ENCODE measurements at regions not wholly inside any gene's neighbourhood (a gene's known extent, or its start where the extent isn't known, plus 50 kb on each side); places are given as distances from the start of the nearest gene placed in this dataset.

DNA sequence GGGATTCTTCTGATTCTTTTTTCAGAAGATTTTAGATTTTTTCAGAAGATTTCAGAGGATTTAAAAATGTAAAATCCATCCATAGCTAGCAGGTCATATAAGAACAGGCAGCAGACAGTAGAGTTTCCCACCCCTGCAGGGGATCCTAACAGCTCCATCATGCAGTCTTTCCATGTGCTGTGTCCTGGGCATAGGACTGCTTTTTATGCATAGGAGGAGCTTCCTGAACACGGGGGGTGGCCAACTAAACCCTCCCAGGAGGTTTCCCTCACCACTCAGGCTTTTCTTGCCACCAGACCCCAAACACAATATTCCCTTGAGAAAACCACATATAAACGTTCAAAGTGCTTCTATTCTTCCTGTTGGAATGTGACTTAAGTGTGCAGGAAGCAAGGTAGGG lies 90.1 kb upstream of the TNR start:
- intact Hi-C loops (cut with micrococcal nuclease; ENCODE audit: unreplicated experiment) = no loop called here
- POLR2A ChIA-PET (ENCODE audit: low non-redundant PET) = no interaction called here
- Histone ChIP-seq H3K27me3 (replicated peaks; ENCODE audit: insufficient read depth, low read depth, low read length, poor library complexity) (no peaks in the 10 kb centered on the region), H3K4me1 (ENCODE audit: insufficient read depth, low read length, poor library complexity, severe bottlenecking) (no peaks in the 10 kb centered on the region), H3K9me3 (ENCODE audit: low read depth, low read length, poor library complexity, severe bottlenecking) (no peaks in the 10 kb centered on the region), H3K27ac (ENCODE audit: low read depth, low read length, poor library complexity, severe bottlenecking) (no peak overlapping the region), H3K4me3 (ENCODE audit: low read depth, low read length, poor library complexity, severe bottlenecking) (no peak overlapping the region), H3K36me3 (ENCODE audit: insufficient read depth, low read length, poor library complexity, severe bottlenecking) (no peaks in the 10 kb centered on the region)
- CTCF ChIA-PET = no interaction called here
- TF ChIP-seq, protein P1, sequence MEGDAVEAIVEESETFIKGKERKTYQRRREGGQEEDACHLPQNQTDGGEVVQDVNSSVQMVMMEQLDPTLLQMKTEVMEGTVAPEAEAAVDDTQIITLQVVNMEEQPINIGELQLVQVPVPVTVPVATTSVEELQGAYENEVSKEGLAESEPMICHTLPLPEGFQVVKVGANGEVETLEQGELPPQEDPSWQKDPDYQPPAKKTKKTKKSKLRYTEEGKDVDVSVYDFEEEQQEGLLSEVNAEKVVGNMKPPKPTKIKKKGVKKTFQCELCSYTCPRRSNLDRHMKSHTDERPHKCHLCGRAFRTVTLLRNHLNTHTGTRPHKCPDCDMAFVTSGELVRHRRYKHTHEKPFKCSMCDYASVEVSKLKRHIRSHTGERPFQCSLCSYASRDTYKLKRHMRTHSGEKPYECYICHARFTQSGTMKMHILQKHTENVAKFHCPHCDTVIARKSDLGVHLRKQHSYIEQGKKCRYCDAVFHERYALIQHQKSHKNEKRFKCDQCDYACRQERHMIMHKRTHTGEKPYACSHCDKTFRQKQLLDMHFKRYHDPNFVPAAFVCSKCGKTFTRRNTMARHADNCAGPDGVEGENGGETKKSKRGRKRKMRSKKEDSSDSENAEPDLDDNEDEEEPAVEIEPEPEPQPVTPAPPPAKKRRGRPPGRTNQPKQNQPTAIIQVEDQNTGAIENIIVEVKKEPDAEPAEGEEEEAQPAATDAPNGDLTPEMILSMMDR (conservative IDR thresholded peaks at IDR 0.05; ENCODE audit: low read depth, low read length) = no peak
- TF ChIP-seq EZH2 (IDR thresholded peaks at IDR 0.05; ENCODE audit: borderline replicate concordance, low read depth, low read length, poor library complexity, severe bottlenecking) = no peak
- DNase-seq (ENCODE audit: low spot score) = peak; percentile 34
- BruUV-seq (replicated peaks) = no TSS peak

GRCh38 chr1:175830500-175830899 lies 87.1 kb upstream of the TNR start:
- Histone ChIP-seq H3K4me1 (ENCODE audit: insufficient read depth, low read length, poor library complexity, severe bottlenecking) (no peaks in the 10 kb centered on the region), H3K36me3 (ENCODE audit: insufficient read depth, low read length, poor library complexity, severe bottlenecking) (no peaks in the 10 kb centered on the region), H3K27ac (ENCODE audit: low read depth, low read length, poor library complexity, severe bottlenecking) (no peak overlapping the region), H3K27me3 (replicated peaks; ENCODE audit: insufficient read depth, low read depth, low read length, poor library complexity) (no peaks in the 10 kb centered on the region), H3K4me3 (ENCODE audit: low read depth, low read length, poor library complexity, severe bottlenecking) (no peak overlapping the region), H3K9me3 (ENCODE audit: low read depth, low read length, poor library complexity, severe bottlenecking) (no peaks in the 10 kb centered on the region)
- intact Hi-C loops (cut with micrococcal nuclease; ENCODE audit: unreplicated experiment) = no loop called here
- TF ChIP-seq, protein P1 (conservative IDR thresholded peaks at IDR 0.05; ENCODE audit: low read depth, low read length) = no peak
- TF ChIP-seq EZH2 (IDR thresholded peaks at IDR 0.05; ENCODE audit: borderline replicate concordance, low read depth, low read length, poor library complexity, severe bottlenecking) = no peak
- ChIA-PET POLR2A (ENCODE audit: low non-redundant PET) (no interaction called here), CTCF (no interaction called here)
- no TSS peak for BruUV-seq (replicated peaks)
- no peak for DNase-seq (ENCODE audit: low spot score)

DNA sequence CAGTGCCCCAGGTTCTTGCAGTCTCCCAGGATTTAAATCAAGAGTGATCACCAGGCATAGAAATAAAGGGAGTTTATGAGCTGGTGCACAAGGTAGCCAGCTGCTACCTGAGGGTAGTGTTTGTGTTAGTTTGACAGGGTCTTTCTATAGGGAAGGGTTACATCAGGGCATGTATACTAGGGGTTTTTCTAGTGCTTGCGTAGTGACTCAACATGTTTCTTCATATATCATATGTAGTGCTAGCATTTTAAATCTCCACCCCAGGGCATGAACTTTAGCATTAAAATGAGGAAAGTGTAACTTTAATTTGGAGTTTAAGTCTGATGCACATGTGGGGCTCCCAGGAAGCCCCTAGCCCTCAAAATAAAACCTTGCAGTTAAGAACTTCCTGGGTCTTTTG lies 86.5 kb upstream of the TNR start:
- intact Hi-C loops (cut with micrococcal nuclease; ENCODE audit: unreplicated experiment) = no loop called here
- TF ChIP-seq, protein P1 (conservative IDR thresholded peaks at IDR 0.05; ENCODE audit: low read depth, low read length) = no peak
- no peak for TF ChIP-seq EZH2 (IDR thresholded peaks at IDR 0.05; ENCODE audit: borderline replicate concordance, low read depth, low read length, poor library complexity, severe bottlenecking)
- H3K27me3 ChIP-seq (replicated peaks; ENCODE audit: insufficient read depth, low read depth, low read length, poor library complexity) = no peaks in the 10 kb centered on the region
- no peak overlapping the region for H3K4me3 ChIP-seq (ENCODE audit: low read depth, low read length, poor library complexity, severe bottlenecking)
- H3K27ac ChIP-seq (ENCODE audit: low read depth, low read length, poor library complexity, severe bottlenecking) = no peak overlapping the region
- BruUV-seq (replicated peaks) = no TSS peak
- ChIA-PET POLR2A (ENCODE audit: low non-redundant PET) (no interaction called here), CTCF (no interaction called here)
- no peaks in the 10 kb centered on the region for H3K9me3 ChIP-seq (ENCODE audit: low read depth, low read length, poor library complexity, severe bottlenecking)
- H3K36me3 ChIP-seq (ENCODE audit: insufficient read depth, low read length, poor library complexity, severe bottlenecking) = no peaks in the 10 kb centered on the region
- no peak for DNase-seq (ENCODE audit: low spot score)
- H3K4me1 ChIP-seq (ENCODE audit: insufficient read depth, low read length, poor library complexity, severe bottlenecking) = no peaks in the 10 kb centered on the region

All from A673 (cell line).